ENCODE measurements at regions not wholly inside any gene's neighbourhood (a gene's known extent, or its start where the extent isn't known, plus 50 kb on each side); places are given as distances from the start of the nearest gene placed in this dataset.

- no peaks in the 10 kb centered on the region for H3K36me3 ChIP-seq (ENCODE audit: insufficient read depth, low read length)
- H3K9me3 ChIP-seq (ENCODE audit: insufficient read depth, low read depth, low read length): no peaks in the 10 kb centered on the region
- TF ChIP-seq, protein P1, sequence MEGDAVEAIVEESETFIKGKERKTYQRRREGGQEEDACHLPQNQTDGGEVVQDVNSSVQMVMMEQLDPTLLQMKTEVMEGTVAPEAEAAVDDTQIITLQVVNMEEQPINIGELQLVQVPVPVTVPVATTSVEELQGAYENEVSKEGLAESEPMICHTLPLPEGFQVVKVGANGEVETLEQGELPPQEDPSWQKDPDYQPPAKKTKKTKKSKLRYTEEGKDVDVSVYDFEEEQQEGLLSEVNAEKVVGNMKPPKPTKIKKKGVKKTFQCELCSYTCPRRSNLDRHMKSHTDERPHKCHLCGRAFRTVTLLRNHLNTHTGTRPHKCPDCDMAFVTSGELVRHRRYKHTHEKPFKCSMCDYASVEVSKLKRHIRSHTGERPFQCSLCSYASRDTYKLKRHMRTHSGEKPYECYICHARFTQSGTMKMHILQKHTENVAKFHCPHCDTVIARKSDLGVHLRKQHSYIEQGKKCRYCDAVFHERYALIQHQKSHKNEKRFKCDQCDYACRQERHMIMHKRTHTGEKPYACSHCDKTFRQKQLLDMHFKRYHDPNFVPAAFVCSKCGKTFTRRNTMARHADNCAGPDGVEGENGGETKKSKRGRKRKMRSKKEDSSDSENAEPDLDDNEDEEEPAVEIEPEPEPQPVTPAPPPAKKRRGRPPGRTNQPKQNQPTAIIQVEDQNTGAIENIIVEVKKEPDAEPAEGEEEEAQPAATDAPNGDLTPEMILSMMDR (conservative IDR thresholded peaks at IDR 0.05; ENCODE audit: low read length): no peak
- TF ChIP-seq EZH2phosphoT487 (IDR thresholded peaks at IDR 0.05; ENCODE audit: borderline replicate concordance): no peak
- no peak overlapping the region for H3K4me2 ChIP-seq (ENCODE audit: low read depth, low read length, poor library complexity, severe bottlenecking)
- H3K9me2 ChIP-seq (replicated peaks; ENCODE audit: low read depth, low read length): no peaks in the 10 kb centered on the region
- no peaks in the 10 kb centered on the region for H3K79me2 ChIP-seq (ENCODE audit: insufficient read depth, low read length)
- H3K4me3 ChIP-seq (ENCODE audit: low read length, poor library complexity, severe bottlenecking): no peak overlapping the region
- no peaks in the 10 kb centered on the region for H3F3A ChIP-seq (ENCODE audit: low read depth)
- no peak overlapping the region for H2AFZ ChIP-seq (ENCODE audit: low read length)
- H3K9ac ChIP-seq (ENCODE audit: low read depth, low read length, poor library complexity, severe bottlenecking): no peak overlapping the region
- no peaks in the 10 kb centered on the region for H4K20me1 ChIP-seq (ENCODE audit: insufficient read depth, low read length, poor library complexity, severe bottlenecking)
- H3K4me1 ChIP-seq (ENCODE audit: insufficient read depth, low read length, poor library complexity, severe bottlenecking): no peaks in the 10 kb centered on the region
- H3K27me3 ChIP-seq (ENCODE audit: insufficient read depth, low read length, poor library complexity, severe bottlenecking): no peaks in the 10 kb centered on the region
Measured at GRCh38 chr6:165804331-165805066, 141.5 kb upstream of the PDE10A start.

DNA sequence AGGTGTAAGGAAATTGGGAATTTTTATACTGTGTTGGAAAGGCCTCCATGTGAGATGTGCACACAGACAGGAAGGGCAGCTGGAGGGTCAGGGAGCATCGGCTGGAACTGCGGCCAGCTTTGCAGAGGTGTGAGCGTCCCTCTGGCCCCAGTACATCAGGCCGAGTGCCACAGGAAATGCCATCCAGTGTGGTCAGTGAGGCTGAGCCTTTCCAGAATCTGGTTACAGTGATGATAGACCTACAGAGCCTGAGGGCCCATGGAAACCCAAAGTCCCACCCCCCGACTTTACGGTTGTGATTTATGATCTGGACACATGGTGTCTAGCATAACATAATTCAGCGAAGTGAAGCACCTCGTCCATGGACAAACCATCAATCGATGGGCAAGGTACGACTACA, 137.3 kb upstream of the PDE10A start:
- no peak overlapping the region for H2AFZ ChIP-seq (ENCODE audit: low read length)
- H3K4me3 ChIP-seq (ENCODE audit: low read length, poor library complexity, severe bottlenecking): no peak overlapping the region
- no peaks in the 10 kb centered on the region for H3K4me1 ChIP-seq (ENCODE audit: insufficient read depth, low read length, poor library complexity, severe bottlenecking)
- H3K9ac ChIP-seq (ENCODE audit: low read depth, low read length, poor library complexity, severe bottlenecking): no peak overlapping the region
- TF ChIP-seq, protein P1 (conservative IDR thresholded peaks at IDR 0.05; ENCODE audit: low read length): no peak
- no peak for TF ChIP-seq EZH2phosphoT487 (IDR thresholded peaks at IDR 0.05; ENCODE audit: borderline replicate concordance)
- no peaks in the 10 kb centered on the region for H3K9me3 ChIP-seq (ENCODE audit: insufficient read depth, low read depth, low read length)
- no peaks in the 10 kb centered on the region for H3K9me2 ChIP-seq (replicated peaks; ENCODE audit: low read depth, low read length)
- no peaks in the 10 kb centered on the region for H3K27me3 ChIP-seq (ENCODE audit: insufficient read depth, low read length, poor library complexity, severe bottlenecking)
- H3F3A ChIP-seq (ENCODE audit: low read depth): no peaks in the 10 kb centered on the region
- H3K4me2 ChIP-seq (ENCODE audit: low read depth, low read length, poor library complexity, severe bottlenecking): no peak overlapping the region
- H4K20me1 ChIP-seq (ENCODE audit: insufficient read depth, low read length, poor library complexity, severe bottlenecking): no peaks in the 10 kb centered on the region
- H3K79me2 ChIP-seq (ENCODE audit: insufficient read depth, low read length): no peaks in the 10 kb centered on the region
- no peaks in the 10 kb centered on the region for H3K36me3 ChIP-seq (ENCODE audit: insufficient read depth, low read length)

DNA sequence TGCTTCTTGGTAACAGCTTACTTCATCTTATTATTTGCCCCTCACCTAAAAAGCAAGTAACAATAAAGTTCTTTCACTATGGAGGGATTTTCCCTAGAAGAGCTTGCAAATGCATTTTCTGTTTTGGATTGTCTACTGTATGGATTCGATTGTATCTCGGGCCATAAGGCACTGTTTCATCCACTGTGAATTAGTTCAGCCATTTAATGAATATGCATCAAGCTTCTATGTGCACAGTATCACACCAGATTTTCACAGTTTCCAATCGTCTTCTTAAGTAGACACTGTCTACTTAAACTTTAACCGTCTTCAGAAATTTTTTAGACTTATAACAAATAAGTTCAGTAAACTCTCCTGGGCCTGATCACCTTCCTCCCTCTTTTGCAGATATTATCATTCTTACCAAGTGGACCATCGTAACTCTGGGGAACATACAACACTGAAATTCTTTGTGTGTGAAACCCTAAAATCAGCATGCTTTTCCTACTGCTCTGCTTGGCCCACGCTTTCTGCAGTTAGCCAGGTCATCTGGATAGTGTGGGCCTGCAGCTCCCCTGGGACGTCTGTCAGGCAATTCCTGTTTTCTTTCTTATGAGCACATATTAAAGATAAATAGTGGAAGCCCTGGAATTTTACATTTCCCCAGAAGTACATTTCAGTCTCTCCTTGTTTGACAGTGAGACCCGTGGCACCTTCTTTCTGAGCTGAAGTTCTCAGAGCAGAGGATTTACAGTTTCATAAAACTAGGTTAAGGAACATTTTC, 136.5 kb upstream of the PDE10A start:
- no peaks in the 10 kb centered on the region for H3K4me1 ChIP-seq (ENCODE audit: insufficient read depth, low read length, poor library complexity, severe bottlenecking)
- H3K9ac ChIP-seq (ENCODE audit: low read depth, low read length, poor library complexity, severe bottlenecking): no peak overlapping the region
- TF ChIP-seq EZH2phosphoT487 (IDR thresholded peaks at IDR 0.05; ENCODE audit: borderline replicate concordance): no peak
- TF ChIP-seq, protein P1 (conservative IDR thresholded peaks at IDR 0.05; ENCODE audit: low read length): no peak
- no peaks in the 10 kb centered on the region for H3K79me2 ChIP-seq (ENCODE audit: insufficient read depth, low read length)
- no peak overlapping the region for H3K4me3 ChIP-seq (ENCODE audit: low read length, poor library complexity, severe bottlenecking)
- H3K27me3 ChIP-seq (ENCODE audit: insufficient read depth, low read length, poor library complexity, severe bottlenecking): no peaks in the 10 kb centered on the region
- no peak overlapping the region for H3K4me2 ChIP-seq (ENCODE audit: low read depth, low read length, poor library complexity, severe bottlenecking)
- no peaks in the 10 kb centered on the region for H3K9me3 ChIP-seq (ENCODE audit: insufficient read depth, low read depth, low read length)
- H3K9me2 ChIP-seq (replicated peaks; ENCODE audit: low read depth, low read length): no peaks in the 10 kb centered on the region
- no peaks in the 10 kb centered on the region for H4K20me1 ChIP-seq (ENCODE audit: insufficient read depth, low read length, poor library complexity, severe bottlenecking)
- no peak overlapping the region for H2AFZ ChIP-seq (ENCODE audit: low read length)
- no peaks in the 10 kb centered on the region for H3K36me3 ChIP-seq (ENCODE audit: insufficient read depth, low read length)
- H3F3A ChIP-seq (ENCODE audit: low read depth): no peaks in the 10 kb centered on the region
